Mesendoderm (in vitro differentiated cells): ENCODE measurements at regions not wholly inside any gene's neighbourhood (a gene's known extent, or its start where the extent isn't known, plus 50 kb on each side); places are given as distances from the start of the nearest gene placed in this dataset.
"Not testable (repeated sequence)": the region's sequence is repeated elsewhere in the genome, so short reads cannot be mapped to it uniquely, and the experiment has no call there.

Experiments used
- DNase-seq: peaks from one replicate; pipeline ENCODE4 v3.0.0; 2013
- H2AK5ac ChIP-seq: 2 replicates; pipeline ENCODE4 v1.6.1; 2013; ENCODE audit warnings: low read length, inconsistent platforms
- H2BK120ac ChIP-seq: 2 replicates; pipeline ENCODE4 v1.6.1; 2013; ENCODE audit warnings: low read depth, mild to moderate bottlenecking, low read length, moderate library complexity, mixed read lengths
- H2BK15ac ChIP-seq: replicated peaks from 2 replicates; pipeline ENCODE4 v1.6.1; 2013; ENCODE audit warnings: low read depth, mild to moderate bottlenecking, moderate library complexity
- H2BK5ac ChIP-seq: 2 replicates; pipeline ENCODE4 v1.6.1; 2013; ENCODE audit warnings: low read length, inconsistent platforms
- H3K18ac ChIP-seq: 2 replicates; pipeline ENCODE4 v1.6.1; 2013; ENCODE audit warnings: mild to moderate bottlenecking, low read length, mixed read lengths
- H3K23ac ChIP-seq: one replicate; pipeline ENCODE4 v1.6.1; 2013; ENCODE audit warnings: low read length
- H3K27ac ChIP-seq: 2 replicates; pipeline ENCODE4 v1.5.1; 2013; ENCODE audit warnings: low read depth, mild to moderate bottlenecking, inconsistent platforms, low read length, moderate library complexity
- H3K27me3 ChIP-seq: 2 replicates; pipeline ENCODE4 v1.6.1; 2013; ENCODE audit warnings: low read length, control low read depth, mild to moderate bottlenecking, inconsistent platforms; ENCODE audit not compliant: insufficient read depth, poor library complexity
- H3K36me3 ChIP-seq: 2 replicates; pipeline ENCODE4 v1.6.1; 2013; ENCODE audit warnings: low read length, inconsistent platforms; ENCODE audit not compliant: control insufficient read depth, insufficient read depth
- H3K4ac ChIP-seq: one replicate; pipeline ENCODE4 v1.6.1; 2013; ENCODE audit warnings: low read depth, mild to moderate bottlenecking, low read length, moderate library complexity
- H3K4me1 ChIP-seq: 2 replicates; pipeline ENCODE4 v1.6.1; 2013; ENCODE audit warnings: low read depth, low read length, inconsistent platforms; ENCODE audit not compliant: control insufficient read depth
- H3K4me2 ChIP-seq: 2 replicates; pipeline ENCODE4 v1.6.1; 2013; ENCODE audit warnings: low read length
- H3K4me3 ChIP-seq: 2 replicates; pipeline ENCODE4 v1.5.1; 2013; ENCODE audit warnings: mild to moderate bottlenecking, low read length
- H3K56ac ChIP-seq: one replicate; pipeline ENCODE4 v1.6.1; 2013; ENCODE audit warnings: low read length
- H3K79me1 ChIP-seq: 2 replicates; pipeline ENCODE4 v1.6.1; 2013; ENCODE audit warnings: low read length, inconsistent platforms
- H3K79me2 ChIP-seq: 2 replicates; pipeline ENCODE4 v1.6.1; 2013; ENCODE audit warnings: mild to moderate bottlenecking, low read length; ENCODE audit not compliant: control insufficient read depth, insufficient read depth
- H3K9ac ChIP-seq: 2 replicates; pipeline ENCODE4 v1.6.1; 2013; ENCODE audit warnings: low read length, inconsistent platforms
- H4K5ac ChIP-seq: one replicate; pipeline ENCODE4 v1.6.1; 2013; ENCODE audit warnings: low read length
- H4K8ac ChIP-seq: one replicate; pipeline ENCODE4 v1.6.1; 2013; ENCODE audit warnings: low read depth, mild to moderate bottlenecking, control low read depth, low read length, moderate library complexity
- WGBS: extraction: QIAGEN DNeasy Blood & Tissue Kit; methylation state at CpG from one replicate; pipeline ENCODE4 v1.1.7; 2013; ENCODE audit warnings: low lambda C conversion rate, missing lambda C conversion rate; ENCODE audit not compliant: insufficient coverage; ENCODE audit errors: extremely low coverage; 5-methylcytosine and 5-hydroxymethylcytosine counted together

DNA sequence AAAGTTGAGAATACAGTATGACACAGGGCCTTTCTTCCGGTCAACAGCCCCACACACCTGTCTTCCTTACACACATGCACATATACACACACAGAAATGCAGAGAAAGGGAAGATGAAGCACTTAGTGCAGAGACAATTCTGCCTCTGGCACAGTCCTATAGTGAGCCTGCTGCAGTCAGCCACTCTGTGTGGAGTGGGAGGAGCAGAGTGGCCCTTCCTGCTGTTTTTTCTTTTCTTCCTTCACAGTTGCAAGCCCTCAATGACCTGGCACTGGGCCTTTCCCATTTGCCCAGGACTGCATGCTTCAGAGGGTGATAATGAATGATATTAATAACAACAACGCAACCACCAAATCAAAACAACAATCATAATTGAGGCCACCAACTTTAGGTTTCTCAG is 527.0 kb upstream of the B3GAT1 start:
- no peaks in the 10 kb centered on the region for H3K79me1 ChIP-seq
- H3K4me2 ChIP-seq: no peak overlapping the region
- no CpG with 5 or more reads among the region's 2 CpGs for WGBS
- H2BK120ac ChIP-seq: no peak overlapping the region
- no peak overlapping the region for H3K9ac ChIP-seq
- H3K27ac ChIP-seq: no peak overlapping the region
- H3K18ac ChIP-seq: no peak overlapping the region
- H2AK5ac ChIP-seq: no peak overlapping the region
- H3K4me3 ChIP-seq: no peak overlapping the region
- no peaks in the 10 kb centered on the region for H3K36me3 ChIP-seq
- no peak overlapping the region for H4K8ac ChIP-seq
- H3K23ac ChIP-seq: no peak overlapping the region
- no peak overlapping the region for H2BK5ac ChIP-seq
- H3K4me1 ChIP-seq: no peaks in the 10 kb centered on the region
- H2BK15ac ChIP-seq: no peak overlapping the region
- no peak overlapping the region for H3K56ac ChIP-seq
- no peak for DNase-seq
- H3K79me2 ChIP-seq: no peaks in the 10 kb centered on the region
- H3K27me3 ChIP-seq: no peaks in the 10 kb centered on the region
- H4K5ac ChIP-seq: no peak overlapping the region
- no peak overlapping the region for H3K4ac ChIP-seq

DNA sequence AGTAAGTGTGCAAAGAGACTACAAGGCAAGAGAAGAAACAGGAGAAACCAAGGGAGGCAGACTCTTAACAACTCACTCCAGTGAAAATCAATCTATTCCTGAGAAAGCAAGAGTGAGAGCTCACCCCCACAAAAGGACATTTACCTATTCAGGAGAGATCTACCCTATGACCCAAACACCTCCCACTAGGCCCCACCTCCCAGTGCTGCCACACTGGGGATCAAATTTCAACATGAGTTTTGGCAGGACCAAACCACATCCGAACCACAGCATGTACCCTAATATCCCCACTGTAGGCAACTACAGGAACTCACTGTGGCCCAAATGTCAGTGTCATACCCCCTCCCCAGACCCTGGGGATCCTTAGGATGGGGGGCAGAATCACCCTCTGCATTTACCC is 526.2 kb upstream of the B3GAT1 start:
- no peak overlapping the region for H3K4me2 ChIP-seq
- no peak overlapping the region for H3K23ac ChIP-seq
- H3K9ac ChIP-seq: no peak overlapping the region
- no peaks in the 10 kb centered on the region for H3K79me1 ChIP-seq
- no CpG with 5 or more reads among the region's 1 CpG for WGBS
- no peak for DNase-seq
- H3K27me3 ChIP-seq: no peaks in the 10 kb centered on the region
- H2BK5ac ChIP-seq: no peak overlapping the region
- H4K8ac ChIP-seq: no peak overlapping the region
- H4K5ac ChIP-seq: no peak overlapping the region
- no peaks in the 10 kb centered on the region for H3K79me2 ChIP-seq
- no peak overlapping the region for H3K18ac ChIP-seq
- H2BK120ac ChIP-seq: no peak overlapping the region
- H3K56ac ChIP-seq: no peak overlapping the region
- no peak overlapping the region for H2BK15ac ChIP-seq
- no peak overlapping the region for H3K4ac ChIP-seq
- H2AK5ac ChIP-seq: no peak overlapping the region
- H3K4me1 ChIP-seq: no peaks in the 10 kb centered on the region
- no peak overlapping the region for H3K4me3 ChIP-seq
- no peak overlapping the region for H3K27ac ChIP-seq
- H3K36me3 ChIP-seq: no peaks in the 10 kb centered on the region

DNA sequence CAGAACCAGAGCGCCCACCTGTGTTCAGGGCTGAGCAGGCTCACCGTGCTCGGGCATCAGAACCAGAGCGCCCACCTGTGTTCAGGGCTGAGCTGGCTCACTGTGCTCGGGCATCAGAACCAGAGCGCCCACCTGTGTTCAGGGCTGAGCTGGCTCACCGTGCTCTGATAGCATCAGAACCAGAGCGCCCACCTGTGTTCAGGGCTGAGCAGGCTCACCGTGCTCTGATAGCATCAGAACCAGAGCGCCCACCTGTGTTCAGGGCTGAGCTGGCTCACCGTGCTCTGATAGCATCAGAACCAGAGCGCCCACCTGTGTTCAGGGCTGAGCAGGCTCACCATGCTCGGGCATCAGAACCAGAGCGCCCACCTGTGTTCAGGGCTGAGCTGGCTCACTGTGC is 525.2 kb upstream of the B3GAT1 start:
- not testable (repeated sequence) for H3K9ac ChIP-seq, H3K4ac ChIP-seq, H2AK5ac ChIP-seq, DNase-seq, H2BK15ac ChIP-seq, H3K4me2 ChIP-seq, H3K18ac ChIP-seq, H3K4me3 ChIP-seq, H4K8ac ChIP-seq, H3K36me3 ChIP-seq, H3K79me2 ChIP-seq, H3K79me1 ChIP-seq, H3K56ac ChIP-seq, H2BK120ac ChIP-seq, H3K27ac ChIP-seq, H3K4me1 ChIP-seq, H2BK5ac ChIP-seq, H3K27me3 ChIP-seq, H3K23ac ChIP-seq, H4K5ac ChIP-seq
- whole genome bisulfite sequencing: no CpG with 5 or more reads among the region's 14 CpGs

DNA sequence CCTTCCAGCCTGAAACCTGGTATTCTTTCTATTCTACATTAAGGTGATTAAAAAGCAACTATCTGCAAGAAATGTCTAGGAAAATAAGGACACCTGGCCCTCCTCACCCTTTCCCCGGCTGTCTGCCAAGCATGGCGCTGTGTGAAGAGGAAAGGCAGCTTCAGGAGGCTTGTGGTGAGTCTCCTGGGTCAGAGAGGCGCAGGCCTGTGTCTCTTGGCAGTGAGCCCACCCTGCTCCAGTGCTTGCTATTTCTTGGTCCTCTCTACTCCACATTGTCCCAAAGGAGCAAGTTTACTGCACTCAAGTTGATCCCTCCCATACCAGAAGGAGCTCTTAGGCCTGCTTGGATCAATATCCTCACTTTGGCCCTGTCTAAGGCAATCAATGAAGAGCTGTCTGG is 520.7 kb upstream of the B3GAT1 start:
- no peak overlapping the region for H3K4ac ChIP-seq
- no peak overlapping the region for H3K56ac ChIP-seq
- DNase-seq: no peak
- no peak overlapping the region for H3K18ac ChIP-seq
- no peak overlapping the region for H4K5ac ChIP-seq
- no peak overlapping the region for H3K4me3 ChIP-seq
- H3K4me1 ChIP-seq: no peaks in the 10 kb centered on the region
- no peaks in the 10 kb centered on the region for H3K36me3 ChIP-seq
- no peak overlapping the region for H2BK15ac ChIP-seq
- no peaks in the 10 kb centered on the region for H3K79me2 ChIP-seq
- H3K27ac ChIP-seq: no peak overlapping the region
- no peak overlapping the region for H2AK5ac ChIP-seq
- H2BK5ac ChIP-seq: no peak overlapping the region
- no peak overlapping the region for H2BK120ac ChIP-seq
- H3K9ac ChIP-seq: no peak overlapping the region
- H3K4me2 ChIP-seq: no peak overlapping the region
- no peak overlapping the region for H3K23ac ChIP-seq
- no CpG with 5 or more reads among the region's 3 CpGs for WGBS
- no peaks in the 10 kb centered on the region for H3K79me1 ChIP-seq
- H3K27me3 ChIP-seq: no peaks in the 10 kb centered on the region
- no peak overlapping the region for H4K8ac ChIP-seq

DNA sequence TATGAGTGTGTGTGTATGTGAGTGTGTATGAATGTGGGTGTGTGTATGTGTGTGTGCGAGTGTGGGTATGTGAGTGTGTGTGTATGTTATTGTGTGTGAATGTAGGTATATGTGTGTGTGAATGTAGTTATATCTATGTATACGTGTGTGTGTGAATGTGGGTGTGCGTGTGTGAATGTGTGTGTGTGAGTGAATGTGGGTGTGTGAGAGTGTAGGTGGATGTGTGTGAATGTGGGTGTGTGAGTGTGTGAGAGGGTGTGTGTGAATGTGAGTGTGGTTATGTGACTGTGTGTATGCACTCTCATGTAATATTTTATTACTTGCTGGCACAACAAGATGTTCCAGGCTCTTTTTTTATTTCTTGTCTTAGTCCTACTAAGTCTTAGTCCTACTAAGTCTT is 513.4 kb upstream of the B3GAT1 start:
- no peak overlapping the region for H3K4me3 ChIP-seq
- H3K36me3 ChIP-seq: no peaks in the 10 kb centered on the region
- H2BK15ac ChIP-seq: no peak overlapping the region
- peaks cover 6% of the 10 kb centered on the region for H3K4me1 ChIP-seq
- H3K4ac ChIP-seq: no peak overlapping the region
- H3K4me2 ChIP-seq: no peak overlapping the region
- no peak overlapping the region for H3K9ac ChIP-seq
- no peaks in the 10 kb centered on the region for H3K27me3 ChIP-seq
- peak overlapping the region; percentile 7 for H3K56ac ChIP-seq
- no peak overlapping the region for H2BK120ac ChIP-seq
- DNase-seq: no peak
- H3K18ac ChIP-seq: no peak overlapping the region
- no peaks in the 10 kb centered on the region for H3K79me2 ChIP-seq
- H4K8ac ChIP-seq: no peak overlapping the region
- H2BK5ac ChIP-seq: no peak overlapping the region
- H3K27ac ChIP-seq: no peak overlapping the region
- H3K23ac ChIP-seq: no peak overlapping the region
- H2AK5ac ChIP-seq: no peak overlapping the region
- 100% methylated on average over 3 of the region's 3 CpGs for WGBS
- H3K79me1 ChIP-seq: no peaks in the 10 kb centered on the region
- H4K5ac ChIP-seq: no peak overlapping the region

DNA sequence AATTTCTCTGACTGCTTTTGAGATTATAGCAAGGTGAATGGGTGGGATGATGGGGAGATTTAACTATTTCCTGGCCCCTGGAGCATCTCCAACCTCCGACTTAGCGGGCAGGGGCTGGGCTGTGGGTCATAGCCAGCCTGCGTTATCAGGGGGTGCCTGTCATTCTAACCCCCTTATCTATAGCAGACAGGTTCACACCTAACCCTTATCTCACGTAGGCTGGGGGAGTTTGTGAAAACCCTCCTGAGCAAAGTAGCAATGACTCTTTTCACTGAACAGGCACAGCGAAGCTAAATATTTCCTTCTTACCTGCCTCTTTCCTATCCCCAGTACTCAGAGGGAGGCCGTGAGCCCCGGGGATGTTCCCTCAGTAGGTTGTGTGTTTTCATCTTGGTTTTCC is 511.4 kb upstream of the B3GAT1 start:
- Histone ChIP-seq H3K79me2 (no peaks in the 10 kb centered on the region), H3K56ac (no peak overlapping the region)
- no CpG with 5 or more reads among the region's 7 CpGs for WGBS

More for the DNA sequence above, 511.4 kb upstream of the B3GAT1 start:
- Histone ChIP-seq H3K79me1 (no peaks in the 10 kb centered on the region), H3K4me1 (peaks cover 6% of the 10 kb centered on the region), H2BK120ac (no peak overlapping the region), H3K27me3 (no peaks in the 10 kb centered on the region), H3K4me3 (no peak overlapping the region), H4K5ac (no peak overlapping the region), H2AK5ac (no peak overlapping the region), H3K23ac (no peak overlapping the region), H2BK5ac (no peak overlapping the region), H4K8ac (no peak overlapping the region), H3K27ac (no peak overlapping the region), H3K4ac (no peak overlapping the region), H2BK15ac (no peak overlapping the region), H3K18ac (no peak overlapping the region), H3K4me2 (no peak overlapping the region), H3K36me3 (no peaks in the 10 kb centered on the region), H3K9ac (no peak overlapping the region)
- peak; percentile 70 for DNase-seq
